Tibial nerve (tissue), 4 donors: ENCODE measurements at regions not wholly inside any gene's neighbourhood (a gene's known extent, or its start where the extent isn't known, plus 50 kb on each side); places are given as distances from the start of the nearest gene placed in this dataset. TPM values are rescaled to one million over a fixed set of nuclear protein-coding genes. Genes with fewer than 3 reads are reported as not detected.

Experiments used
- DNase-seq, 2 donors: peaks; one replicate each; pipeline ENCODE4 v3.0.0-alpha.2; 2019; ENCODE audit warnings: low spot score in 2 of 2
- H3K27ac ChIP-seq, 4 donors: fragments of 200-600 bp; sonication (generic) in 3 of 4; one replicate each; pipeline ENCODE4 v1.5.1; 2017 to 2019; ENCODE audit warnings: mild to moderate bottlenecking in 1 of 4
- H3K27me3 ChIP-seq, 2 donors: fragments of 200-600 bp; sonication (generic) in 1 of 2; one replicate each; pipeline versions ENCODE4 v1.5.1 to v1.6.0; 2017 to 2019
- H3K36me3 ChIP-seq, 3 donors: fragments of 200-600 bp; sonication (generic); one replicate each; pipeline ENCODE4 v1.5.1; 2018 to 2019
- H3K4me1 ChIP-seq, 4 donors: fragments of 200-600 bp; sonication (generic) in 3 of 4; one replicate each; pipeline ENCODE4 v1.5.1; 2017 to 2019
- H3K4me3 ChIP-seq, 4 donors: fragments of 200-600 bp; sonication (generic) in 3 of 4; one replicate each; pipeline ENCODE4 v1.5.1; 2017 to 2019; ENCODE audit warnings: mild to moderate bottlenecking in 1 of 4, moderate library complexity in 1 of 4
- H3K9me3 ChIP-seq, 4 donors: fragments of 200-600 bp; sonication (generic) in 3 of 4; one replicate each; pipeline ENCODE4 v1.5.1; 2017 to 2019
- CTCF ChIP-seq, 5 experiments: fragments of 200-600 bp in 3 of 5; fragments of 450-650 bp in 2 of 5; sonication (generic) in 3 of 5; IDR thresholded peaks; one replicate each; pipeline ENCODE4 v1.5.1; 2016 to 2019; ENCODE audit warnings: antibody characterized with exemption in 5 of 5, mild to moderate bottlenecking in 3 of 5, moderate library complexity in 2 of 5
- EP300 ChIP-seq, 2 donors: sonication (generic); formaldehyde crosslinking; IDR thresholded peaks; one replicate each; pipeline ENCODE4 v1.6.1; 2017; ENCODE audit warnings: antibody characterized with exemption in 2 of 2, mild to moderate bottlenecking in 1 of 2
- POLR2A ChIP-seq, 2 donors: fragments of 450-650 bp; IDR thresholded peaks; one replicate each; pipeline ENCODE4 v1.6.1; 2017; ENCODE audit warnings: antibody characterized with exemption in 2 of 2, mild to moderate bottlenecking in 2 of 2, moderate library complexity in 2 of 2
- WGBS, 2 donors: methylation state at CpG; one replicate each; pipeline ENCODE4 v1.1.5; 2018; 5-methylcytosine and 5-hydroxymethylcytosine counted together
- small RNA-seq: library from RNA; depleted of rRNA; stranded (forward); fragments of <200 nt; gene quantifications from one replicate; pipeline ENCODE3, GENCODE V24; 2016

GRCh38 chr4:105088110-105088879, 58.4 kb upstream of the TET2 start:
- no peak for TF ChIP-seq CTCF (IDR thresholded peaks at IDR 0.05)
- no peak for TF ChIP-seq EP300 (IDR thresholded peaks at IDR 0.05)
- TF ChIP-seq POLR2A (IDR thresholded peaks at IDR 0.05): no peak

DNA sequence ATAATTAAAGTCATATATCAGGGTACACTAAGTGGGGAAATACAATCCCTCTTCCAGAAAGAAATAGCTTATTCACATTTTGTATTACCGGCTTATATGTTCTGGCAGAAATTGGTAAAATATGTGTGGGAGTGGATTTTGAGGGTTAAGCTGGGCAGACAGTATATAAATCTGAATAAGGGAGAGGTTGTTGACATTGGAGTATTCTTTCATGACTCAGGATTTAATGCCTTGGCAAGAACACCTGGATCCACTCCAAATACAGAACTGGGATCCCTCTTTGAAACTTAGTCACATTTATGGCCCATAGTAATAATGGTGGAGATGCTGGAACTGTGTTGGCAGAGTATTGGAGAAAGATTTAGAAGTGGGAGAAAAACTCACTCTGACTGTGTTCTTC, 54.3 kb upstream of the TET2 start:
- TF ChIP-seq CTCF (IDR thresholded peaks at IDR 0.05) (no peak), EP300 (IDR thresholded peaks at IDR 0.05) (no peak), POLR2A (IDR thresholded peaks at IDR 0.05) (no peak)
- no peaks in the 10 kb centered on the region for H3K27me3 ChIP-seq
- no peaks in the 10 kb centered on the region for H3K36me3 ChIP-seq
- no peak overlapping the region for H3K4me3 ChIP-seq
- H3K4me1 ChIP-seq: peaks cover 0 to 18% (median 0%) of the 10 kb centered on the region in 4 donors
- no peak for DNase-seq
- peaks cover 0 to 15% (median 5%) of the 10 kb centered on the region in 4 donors for H3K9me3 ChIP-seq
- H3K27ac ChIP-seq: no peak overlapping the region
- 68 to 80% methylated on average over 1 of the region's 1 CpG for WGBS, 2 donors

More at GRCh38 chr4:105088110-105088879, 58.4 kb upstream of the TET2 start:
- no peaks in the 10 kb centered on the region for H3K9me3 ChIP-seq
- peak overlapping the region in 2 of 4 donors; percentile 4 to 23 for H3K4me3 ChIP-seq
- DNase-seq: peak in 1 of 2 donors; percentile 11
- no peaks in the 10 kb centered on the region for H3K36me3 ChIP-seq
- H3K4me1 ChIP-seq: peaks cover 0 to 19% (median 0%) of the 10 kb centered on the region in 4 donors
- H3K27me3 ChIP-seq: no peaks in the 10 kb centered on the region
- no peak overlapping the region for H3K27ac ChIP-seq
- 15 to 19% methylated on average over 10 of the region's 10 CpGs for WGBS, 2 donors

DNA sequence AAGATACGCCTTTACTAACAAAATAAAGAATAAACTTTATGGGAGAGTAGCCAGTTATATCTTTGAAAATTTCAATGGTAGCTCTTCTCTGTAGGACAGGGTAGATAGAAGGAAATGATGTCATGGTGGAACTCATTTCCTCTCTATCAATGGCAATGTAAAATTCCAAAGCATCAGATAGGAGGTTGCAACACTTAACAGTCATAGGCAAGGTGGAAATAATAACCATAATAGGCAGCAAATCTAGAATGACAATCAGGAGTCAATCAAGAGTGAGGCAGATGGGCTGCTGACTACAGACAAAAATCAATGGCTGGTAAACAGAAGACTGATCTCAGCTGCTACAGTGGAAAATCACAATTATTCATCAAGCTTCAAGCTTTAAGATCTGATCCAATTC, 53.9 kb upstream of the TET2 start:
- WGBS, 2 donors: 65 to 66% methylated on average over 1 of the region's 1 CpG
- Histone ChIP-seq H3K4me3 (no peak overlapping the region), H3K27ac (no peak overlapping the region), H3K4me1 (peaks cover 0 to 14% (median 0%) of the 10 kb centered on the region in 4 donors), H3K36me3 (no peaks in the 10 kb centered on the region), H3K9me3 (peaks cover 0 to 19% (median 5%) of the 10 kb centered on the region in 4 donors), H3K27me3 (no peaks in the 10 kb centered on the region)
- no peak for TF ChIP-seq EP300 (IDR thresholded peaks at IDR 0.05)
- TF ChIP-seq POLR2A (IDR thresholded peaks at IDR 0.05): no peak
- TF ChIP-seq CTCF (IDR thresholded peaks at IDR 0.05): no peak
- DNase-seq: no peak

- H3K27ac ChIP-seq: no peak overlapping the region
- TF ChIP-seq EP300 (IDR thresholded peaks at IDR 0.05): no peak
- TF ChIP-seq CTCF (IDR thresholded peaks at IDR 0.05): no peak
- TF ChIP-seq POLR2A (IDR thresholded peaks at IDR 0.05): no peak
- WGBS, 2 donors: 74 to 83% methylated on average over 2 of the region's 2 CpGs
- H3K36me3 ChIP-seq: no peaks in the 10 kb centered on the region
- H3K4me1 ChIP-seq: peaks cover 0 to 2% (median 0%) of the 10 kb centered on the region in 4 donors
- peaks cover 0 to 19% (median 5%) of the 10 kb centered on the region in 4 donors for H3K9me3 ChIP-seq
- no peaks in the 10 kb centered on the region for H3K27me3 ChIP-seq
- no peak for DNase-seq
- H3K4me3 ChIP-seq: no peak overlapping the region
Measured at GRCh38 chr4:105093975-105094374, 52.7 kb upstream of the TET2 start.

Small RNAs in the stretch of these regions (small RNA-seq; reads per million reads assigned to genes)
- not detected for gene AC096577.2
- gene RNU6-351P: not detected
